ENCODE measurements at regions not wholly inside any gene's neighbourhood (a gene's known extent, or its start where the extent isn't known, plus 50 kb on each side); places are given as distances from the start of the nearest gene placed in this dataset.

DNA sequence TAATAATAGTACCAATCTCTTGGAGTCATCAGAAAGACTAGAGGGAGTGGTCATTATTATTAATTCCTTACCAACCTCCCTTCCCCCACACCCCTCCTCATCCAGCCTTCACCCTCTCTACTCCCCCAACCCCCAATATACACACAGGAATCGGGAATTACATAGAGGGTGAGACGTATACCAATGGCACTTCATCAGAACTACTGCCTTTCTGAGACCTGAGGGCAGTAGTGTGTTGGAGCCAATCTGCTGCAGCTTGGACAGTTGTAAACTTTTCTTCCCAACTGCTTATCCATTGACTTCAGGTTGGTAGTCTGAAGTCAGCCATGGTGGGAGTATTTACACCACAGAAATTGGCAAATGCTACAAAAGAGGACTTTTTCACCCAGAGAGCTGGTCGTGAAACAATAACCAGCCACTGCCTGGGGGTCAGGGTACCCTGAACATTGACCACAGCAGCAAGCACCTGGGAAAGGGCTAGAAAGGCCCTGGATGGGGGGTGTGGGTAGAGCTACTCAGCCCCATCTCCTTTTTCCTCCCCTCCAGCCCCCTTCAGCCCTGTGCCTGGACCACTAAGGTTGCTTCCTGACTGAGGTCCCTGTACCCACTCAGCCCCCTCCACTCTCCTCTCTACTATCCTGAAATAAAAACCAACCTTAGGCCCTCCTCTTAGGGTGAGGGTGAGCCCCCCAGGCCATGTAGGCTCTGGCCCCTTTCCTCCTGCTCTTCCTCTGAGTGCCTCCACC is 161.5 kb downstream of the MRPL14 start:
- TF ChIP-seq, protein P1, sequence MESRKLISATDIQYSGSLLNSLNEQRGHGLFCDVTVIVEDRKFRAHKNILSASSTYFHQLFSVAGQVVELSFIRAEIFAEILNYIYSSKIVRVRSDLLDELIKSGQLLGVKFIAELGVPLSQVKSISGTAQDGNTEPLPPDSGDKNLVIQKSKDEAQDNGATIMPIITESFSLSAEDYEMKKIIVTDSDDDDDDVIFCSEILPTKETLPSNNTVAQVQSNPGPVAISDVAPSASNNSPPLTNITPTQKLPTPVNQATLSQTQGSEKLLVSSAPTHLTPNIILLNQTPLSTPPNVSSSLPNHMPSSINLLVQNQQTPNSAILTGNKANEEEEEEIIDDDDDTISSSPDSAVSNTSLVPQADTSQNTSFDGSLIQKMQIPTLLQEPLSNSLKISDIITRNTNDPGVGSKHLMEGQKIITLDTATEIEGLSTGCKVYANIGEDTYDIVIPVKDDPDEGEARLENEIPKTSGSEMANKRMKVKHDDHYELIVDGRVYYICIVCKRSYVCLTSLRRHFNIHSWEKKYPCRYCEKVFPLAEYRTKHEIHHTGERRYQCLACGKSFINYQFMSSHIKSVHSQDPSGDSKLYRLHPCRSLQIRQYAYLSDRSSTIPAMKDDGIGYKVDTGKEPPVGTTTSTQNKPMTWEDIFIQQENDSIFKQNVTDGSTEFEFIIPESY (IDR thresholded peaks at IDR 0.05; ENCODE audit: extremely low read depth, insufficient replicate concordance, low read length) = no peak
- TF ChIP-seq POLR2A (IDR thresholded peaks at IDR 0.05; ENCODE audit: borderline replicate concordance, extremely low read depth, insufficient read depth, insufficient read length) (no peak), MAX (IDR thresholded peaks at IDR 0.05) (no peak), JUND (IDR thresholded peaks at IDR 0.05) (no peak), FOSL1 (IDR thresholded peaks at IDR 0.05; ENCODE audit: low read depth) (no peak), ZNF274 (IDR thresholded peaks at IDR 0.05; ENCODE audit: low read depth, low read length) (no peak)
- TF ChIP-seq, protein P2, sequence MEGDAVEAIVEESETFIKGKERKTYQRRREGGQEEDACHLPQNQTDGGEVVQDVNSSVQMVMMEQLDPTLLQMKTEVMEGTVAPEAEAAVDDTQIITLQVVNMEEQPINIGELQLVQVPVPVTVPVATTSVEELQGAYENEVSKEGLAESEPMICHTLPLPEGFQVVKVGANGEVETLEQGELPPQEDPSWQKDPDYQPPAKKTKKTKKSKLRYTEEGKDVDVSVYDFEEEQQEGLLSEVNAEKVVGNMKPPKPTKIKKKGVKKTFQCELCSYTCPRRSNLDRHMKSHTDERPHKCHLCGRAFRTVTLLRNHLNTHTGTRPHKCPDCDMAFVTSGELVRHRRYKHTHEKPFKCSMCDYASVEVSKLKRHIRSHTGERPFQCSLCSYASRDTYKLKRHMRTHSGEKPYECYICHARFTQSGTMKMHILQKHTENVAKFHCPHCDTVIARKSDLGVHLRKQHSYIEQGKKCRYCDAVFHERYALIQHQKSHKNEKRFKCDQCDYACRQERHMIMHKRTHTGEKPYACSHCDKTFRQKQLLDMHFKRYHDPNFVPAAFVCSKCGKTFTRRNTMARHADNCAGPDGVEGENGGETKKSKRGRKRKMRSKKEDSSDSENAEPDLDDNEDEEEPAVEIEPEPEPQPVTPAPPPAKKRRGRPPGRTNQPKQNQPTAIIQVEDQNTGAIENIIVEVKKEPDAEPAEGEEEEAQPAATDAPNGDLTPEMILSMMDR (IDR thresholded peaks at IDR 0.05 in 2 of 3, conservative IDR thresholded peaks at IDR 0.05 in 1 of 3; ENCODE audit: borderline replicate concordance in 1 of 3, insufficient read depth in 1 of 3, low read depth in 2 of 3, low read length in 2 of 3) = no peak

All from HCT116 (cell line).